ENCODE measurements at regions not wholly inside any gene's neighbourhood (a gene's known extent, or its start where the extent isn't known, plus 50 kb on each side); places are given as distances from the start of the nearest gene placed in this dataset.

GRCh38 chr6:21438986-21439352, 154.6 kb upstream of the SOX4 start:
- H3K4me2 ChIP-seq (ENCODE audit: low read length) = no peak overlapping the region
- TF ChIP-seq EZH2 (IDR thresholded peaks at IDR 0.05; ENCODE audit: insufficient read depth, low read length) = no peak
- TF ChIP-seq CTCF (IDR thresholded peaks at IDR 0.05; ENCODE audit: insufficient read depth, low read depth, low read length) = no peak
- no peak for FAIRE-seq
- no peaks in the 10 kb centered on the region for H3K27me3 ChIP-seq (ENCODE audit: insufficient read depth, low read length)
- no peak overlapping the region for H3K9ac ChIP-seq (ENCODE audit: low read length)
- H3K4me1 ChIP-seq (ENCODE audit: insufficient read depth, low read length) = peaks cover 7% of the 10 kb centered on the region
- peak; percentile 70 for DNase-seq (ENCODE audit: low read depth)
- H3K27ac ChIP-seq (ENCODE audit: low read depth, low read length) = no peak overlapping the region
- no peaks in the 10 kb centered on the region for H3K36me3 ChIP-seq (ENCODE audit: insufficient read depth, low read length)
- H3K79me2 ChIP-seq (ENCODE audit: insufficient read depth, low read length) = no peaks in the 10 kb centered on the region
- no peak overlapping the region for H3K27ac Mint-ChIP-seq (ENCODE audit: unreplicated experiment)
- H3K27me3 Mint-ChIP-seq (ENCODE audit: low read depth, unreplicated experiment) = no peaks in the 10 kb centered on the region
- peaks cover 11% of the 10 kb centered on the region for H3K4me1 Mint-ChIP-seq (ENCODE audit: low read depth, unreplicated experiment)
- H3K9me3 Mint-ChIP-seq (ENCODE audit: unreplicated experiment) = no peaks in the 10 kb centered on the region
- H3K4me3 ChIP-seq (ENCODE audit: insufficient read depth, low read depth, low read length) = no peak overlapping the region
- H3K36me3 Mint-ChIP-seq (ENCODE audit: low read depth, unreplicated experiment) = no peaks in the 10 kb centered on the region
- H3K4me3 Mint-ChIP-seq (ENCODE audit: unreplicated experiment) = no peak overlapping the region
- no peak overlapping the region for H2AFZ ChIP-seq (ENCODE audit: low read depth, low read length)
- no peaks in the 10 kb centered on the region for H3K9me3 ChIP-seq (ENCODE audit: insufficient read depth, low read depth, low read length)
- no peaks in the 10 kb centered on the region for H4K20me1 ChIP-seq (ENCODE audit: insufficient read depth, low read length)

GRCh38 chr6:21441386-21441785, 152.2 kb upstream of the SOX4 start:
- no peak overlapping the region for H3K27ac ChIP-seq (ENCODE audit: low read depth, low read length)
- H3K36me3 ChIP-seq (ENCODE audit: insufficient read depth, low read length) = no peaks in the 10 kb centered on the region
- no peaks in the 10 kb centered on the region for H3K9me3 Mint-ChIP-seq (ENCODE audit: unreplicated experiment)
- FAIRE-seq (no peak), DNase-seq (ENCODE audit: low read depth) (peak; percentile 57)
- no peak overlapping the region for H3K4me2 ChIP-seq (ENCODE audit: low read length)
- no peaks in the 10 kb centered on the region for H3K36me3 Mint-ChIP-seq (ENCODE audit: low read depth, unreplicated experiment)
- TF ChIP-seq EZH2 (IDR thresholded peaks at IDR 0.05; ENCODE audit: insufficient read depth, low read length) (no peak), CTCF (IDR thresholded peaks at IDR 0.05; ENCODE audit: insufficient read depth, low read depth, low read length) (no peak)
- no peak overlapping the region for H2AFZ ChIP-seq (ENCODE audit: low read depth, low read length)
- H3K4me1 Mint-ChIP-seq (ENCODE audit: low read depth, unreplicated experiment) = peaks cover 11% of the 10 kb centered on the region
- H3K4me1 ChIP-seq (ENCODE audit: insufficient read depth, low read length) = peaks cover 7% of the 10 kb centered on the region
- no peak overlapping the region for H3K4me3 Mint-ChIP-seq (ENCODE audit: unreplicated experiment)
- H3K27ac Mint-ChIP-seq (ENCODE audit: unreplicated experiment) = no peak overlapping the region
- no peak overlapping the region for H3K9ac ChIP-seq (ENCODE audit: low read length)
- H3K4me3 ChIP-seq (ENCODE audit: insufficient read depth, low read depth, low read length) = no peak overlapping the region
- H3K27me3 ChIP-seq (ENCODE audit: insufficient read depth, low read length) = no peaks in the 10 kb centered on the region
- H4K20me1 ChIP-seq (ENCODE audit: insufficient read depth, low read length) = no peaks in the 10 kb centered on the region
- no peaks in the 10 kb centered on the region for H3K79me2 ChIP-seq (ENCODE audit: insufficient read depth, low read length)
- no peaks in the 10 kb centered on the region for H3K9me3 ChIP-seq (ENCODE audit: insufficient read depth, low read depth, low read length)
- H3K27me3 Mint-ChIP-seq (ENCODE audit: low read depth, unreplicated experiment) = no peaks in the 10 kb centered on the region

GRCh38 chr6:21442874-21443273, 150.7 kb upstream of the SOX4 start:
- Histone ChIP-seq H4K20me1 (ENCODE audit: insufficient read depth, low read length) (no peaks in the 10 kb centered on the region), H3K27ac (ENCODE audit: low read depth, low read length) (no peak overlapping the region), H3K79me2 (ENCODE audit: insufficient read depth, low read length) (no peaks in the 10 kb centered on the region), H3K36me3 (ENCODE audit: insufficient read depth, low read length) (no peaks in the 10 kb centered on the region), H3K9ac (ENCODE audit: low read length) (no peak overlapping the region), H3K27me3 (ENCODE audit: insufficient read depth, low read length) (no peaks in the 10 kb centered on the region), H3K4me3 (ENCODE audit: insufficient read depth, low read depth, low read length) (no peak overlapping the region), H3K4me1 (ENCODE audit: insufficient read depth, low read length) (peaks cover 4% of the 10 kb centered on the region), H3K4me2 (ENCODE audit: low read length) (no peak overlapping the region), H2AFZ (ENCODE audit: low read depth, low read length) (no peak overlapping the region), H3K9me3 (ENCODE audit: insufficient read depth, low read depth, low read length) (no peaks in the 10 kb centered on the region)
- no peaks in the 10 kb centered on the region for H3K36me3 Mint-ChIP-seq (ENCODE audit: low read depth, unreplicated experiment)
- no peak overlapping the region for H3K4me3 Mint-ChIP-seq (ENCODE audit: unreplicated experiment)
- DNase-seq (ENCODE audit: low read depth) (no peak), FAIRE-seq (no peak)
- H3K27me3 Mint-ChIP-seq (ENCODE audit: low read depth, unreplicated experiment) = no peaks in the 10 kb centered on the region
- TF ChIP-seq CTCF (IDR thresholded peaks at IDR 0.05; ENCODE audit: insufficient read depth, low read depth, low read length) (no peak), EZH2 (IDR thresholded peaks at IDR 0.05; ENCODE audit: insufficient read depth, low read length) (no peak)
- no peak overlapping the region for H3K27ac Mint-ChIP-seq (ENCODE audit: unreplicated experiment)
- no peaks in the 10 kb centered on the region for H3K9me3 Mint-ChIP-seq (ENCODE audit: unreplicated experiment)
- peaks cover 11% of the 10 kb centered on the region for H3K4me1 Mint-ChIP-seq (ENCODE audit: low read depth, unreplicated experiment)

All from astrocyte (in vitro differentiated cells and primary cell).